T-helper 9 cell (primary cell): ENCODE measurements at regions not wholly inside any gene's neighbourhood (a gene's known extent, or its start where the extent isn't known, plus 50 kb on each side); places are given as distances from the start of the nearest gene placed in this dataset.
"Not testable (repeated sequence)": the region's sequence is repeated elsewhere in the genome, so short reads cannot be mapped to it uniquely, and the experiment has no call there.

Experiments used
- DNase-seq: peaks from one replicate; pipeline ENCODE4 v3.0.0-alpha.2; 2020

- no peak for DNase-seq
Measured at GRCh38 chr2:13240789-13241487, 524.2 kb downstream of the TRIB2 start.

DNA sequence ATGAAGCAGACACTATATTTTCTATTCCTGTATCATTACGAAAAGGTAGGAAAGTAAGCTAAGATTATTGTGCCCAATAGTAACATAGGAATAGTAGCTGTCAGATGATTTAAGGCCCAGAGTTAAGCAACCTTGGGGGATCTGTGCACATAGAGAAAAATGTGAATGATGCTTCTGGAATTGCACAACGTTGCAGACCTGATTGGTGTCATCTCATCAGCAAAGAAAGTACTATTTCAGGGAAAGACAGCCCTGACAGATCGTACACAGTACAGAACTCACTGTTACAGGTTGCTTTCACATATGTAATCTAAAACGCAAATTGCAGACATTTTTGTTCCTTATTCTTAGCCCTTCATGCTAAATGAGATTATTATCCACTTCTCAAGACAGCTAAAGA lies 535.9 kb downstream of the TRIB2 start:
- no peak for DNase-seq

DNA sequence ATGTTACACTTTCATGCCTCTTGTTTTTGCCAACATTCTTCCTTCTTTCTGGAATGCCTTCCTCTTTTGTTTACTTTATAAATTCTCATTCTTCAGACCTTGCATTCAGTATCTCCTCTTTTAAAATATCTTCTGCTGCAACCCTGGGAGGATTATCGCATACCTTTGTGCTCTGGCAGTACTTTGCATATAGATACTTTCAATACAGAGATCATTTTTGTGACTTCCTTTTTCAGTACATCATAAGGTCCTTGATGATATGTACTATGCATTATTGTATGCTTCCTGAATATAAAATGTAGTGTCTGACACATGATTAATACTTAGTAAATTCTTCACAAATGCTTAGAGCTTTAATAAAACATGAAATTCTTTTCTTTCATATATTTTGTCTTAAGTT lies 538.7 kb downstream of the TRIB2 start:
- no peak for DNase-seq

- DNase-seq, result no peak
Measured at GRCh38 chr2:13260402-13260801, 543.7 kb downstream of the TRIB2 start.

DNA sequence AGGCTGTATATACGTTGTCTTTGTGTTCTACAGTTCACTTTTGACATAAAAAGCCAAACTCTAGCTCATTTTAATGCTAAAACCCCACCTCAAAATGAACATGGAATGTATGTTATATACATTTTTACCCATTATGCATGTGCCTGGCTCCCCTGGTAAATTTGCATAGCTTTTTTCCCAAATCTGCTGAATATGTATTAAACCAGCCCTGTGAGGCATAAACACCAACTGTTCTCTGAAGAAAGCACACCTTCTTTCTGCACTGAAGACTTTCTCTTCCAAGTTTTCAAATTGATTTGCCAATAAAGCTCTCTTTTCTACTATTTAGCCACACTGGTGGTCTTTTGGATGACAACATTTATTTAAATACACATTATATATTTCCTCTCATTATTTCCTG lies 549.4 kb downstream of the TRIB2 start:
- no peak for DNase-seq

- no peak for DNase-seq
Measured at GRCh38 chr2:13284688-13285087, 568.0 kb downstream of the TRIB2 start.

DNA sequence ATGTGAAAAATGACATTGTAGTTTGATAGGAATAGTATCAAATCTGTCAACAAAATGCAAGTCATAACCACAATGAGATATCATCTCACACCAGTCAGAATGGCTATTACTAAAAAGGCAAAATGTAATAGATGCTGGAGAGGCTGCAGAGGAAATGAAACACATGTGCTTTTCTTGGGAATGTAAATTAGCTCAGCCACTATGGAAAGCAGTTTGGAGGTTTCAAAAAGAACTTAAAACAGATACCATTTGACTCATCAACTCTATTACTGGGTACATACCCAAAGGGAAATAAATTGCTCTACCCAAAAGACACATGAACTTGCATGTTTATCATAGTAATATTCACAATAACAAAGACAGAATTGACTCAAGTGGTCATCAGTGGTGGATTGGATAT lies 572.6 kb downstream of the TRIB2 start:
- DNase-seq, result no peak

GRCh38 chr2:13308478-13308805 lies 591.7 kb downstream of the TRIB2 start:
- DNase-seq, result not testable (repeated sequence)

DNA sequence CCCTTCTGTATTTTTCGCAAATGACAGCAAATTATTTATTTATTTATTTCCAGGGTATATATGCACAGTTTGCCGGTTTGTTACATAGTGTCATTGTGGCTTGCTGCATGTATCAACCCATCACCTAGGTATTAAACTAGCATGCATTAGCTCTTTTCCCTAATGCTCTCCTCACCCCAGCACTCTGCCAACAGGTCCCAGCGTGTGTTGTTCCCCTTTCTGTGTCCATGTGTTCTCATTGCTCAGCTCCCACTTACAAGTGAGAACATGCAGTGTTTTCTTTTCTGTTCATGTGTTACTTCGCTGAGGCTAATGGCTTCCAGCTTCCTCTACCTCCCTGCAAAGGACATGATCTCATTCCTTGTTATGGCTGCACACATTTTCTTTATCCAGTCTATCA lies 592.3 kb downstream of the TRIB2 start:
- no peak for DNase-seq

GRCh38 chr2:13332060-13332459 lies 615.3 kb downstream of the TRIB2 start:
- no peak for DNase-seq

GRCh38 chr2:13334071-13334470 lies 617.3 kb downstream of the TRIB2 start:
- DNase-seq, result not testable (repeated sequence)

DNA sequence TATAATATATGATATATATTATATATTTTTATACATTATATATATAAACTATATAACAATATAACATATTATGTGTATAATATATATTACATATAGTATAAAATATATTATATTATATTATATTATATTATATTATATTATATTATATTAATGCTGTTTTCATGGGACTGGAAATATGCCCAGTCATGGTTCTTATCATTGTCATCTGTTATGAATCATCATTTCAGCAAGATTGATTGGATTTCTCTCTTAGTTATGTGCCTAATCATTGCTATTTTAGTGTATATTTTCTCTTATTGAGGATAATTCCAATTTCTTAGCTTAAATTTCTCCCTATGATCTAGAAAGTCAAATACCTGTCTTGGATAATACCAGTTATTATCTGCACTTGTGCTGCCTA lies 617.8 kb downstream of the TRIB2 start:
- no peak for DNase-seq

DNA sequence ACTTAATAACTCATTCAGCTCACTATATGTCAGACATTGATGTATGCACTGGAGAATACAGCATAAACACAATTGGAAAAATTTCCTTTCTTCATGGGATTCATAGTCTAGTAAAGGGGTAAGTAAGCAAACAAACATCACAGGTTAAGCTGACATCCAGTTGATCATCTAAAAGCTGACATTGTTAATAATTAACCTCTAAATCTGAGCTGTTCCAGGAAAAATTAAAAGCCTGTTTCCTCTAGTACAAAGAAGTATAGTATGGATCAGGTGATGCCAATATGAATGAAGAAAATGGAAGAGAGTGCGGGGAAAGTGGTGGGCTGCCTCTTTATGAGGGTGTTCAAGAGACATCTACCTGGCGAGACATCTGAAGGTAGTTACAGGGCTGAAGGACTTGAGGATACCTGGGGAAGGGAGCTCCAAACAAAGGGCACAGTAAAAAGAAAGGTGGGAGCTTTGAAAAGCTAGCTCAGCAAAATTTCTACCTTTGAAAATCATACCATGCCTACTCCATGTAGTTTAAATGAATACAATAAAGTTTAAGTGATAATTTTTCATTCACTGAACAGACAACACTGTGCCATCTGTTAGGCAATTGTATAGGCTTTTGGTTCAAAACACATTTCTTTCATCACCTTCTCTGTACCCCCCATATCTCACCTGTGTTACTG lies 619.3 kb downstream of the TRIB2 start:
- no peak for DNase-seq

- DNase-seq, result no peak
Measured at GRCh38 chr2:13351068-13351467, 634.3 kb downstream of the TRIB2 start.

DNA sequence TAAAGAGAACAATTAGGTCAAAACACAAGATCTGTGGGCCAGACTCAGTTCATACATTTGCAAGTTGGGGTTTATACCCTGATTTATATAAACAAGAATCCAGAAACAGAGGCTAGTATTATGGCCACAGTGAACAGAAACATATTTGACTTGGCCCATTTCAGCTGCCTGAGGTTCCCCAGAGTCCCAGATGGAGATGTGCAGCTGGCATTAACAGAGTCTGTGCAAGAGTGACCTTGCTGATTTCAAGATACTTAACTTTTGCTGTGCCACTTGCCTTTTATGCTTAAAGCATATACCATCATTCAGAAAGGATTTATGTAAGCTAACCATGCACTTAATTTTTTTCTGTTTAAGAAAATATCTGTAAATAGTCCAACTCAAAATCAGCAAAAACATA lies 636.3 kb downstream of the TRIB2 start:
- no peak for DNase-seq

DNA sequence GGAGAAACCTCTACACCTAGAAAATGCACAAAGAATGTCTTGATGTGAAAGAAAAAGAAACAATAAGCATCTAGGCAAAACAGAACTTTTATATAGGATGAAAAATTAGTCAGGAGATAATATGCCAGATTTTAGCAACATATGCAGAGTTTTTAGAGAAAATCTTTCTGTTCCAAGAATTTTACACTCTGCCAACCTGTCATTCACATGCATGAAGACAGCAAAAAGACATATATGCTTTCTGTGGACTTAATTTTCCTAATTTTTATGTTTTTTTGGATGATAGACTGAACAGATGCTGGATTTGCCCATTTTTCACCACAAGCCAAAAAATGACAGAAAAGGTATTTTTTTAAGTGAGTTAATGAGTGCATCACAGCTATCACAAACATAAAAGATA lies 637.3 kb downstream of the TRIB2 start:
- no peak for DNase-seq

DNA sequence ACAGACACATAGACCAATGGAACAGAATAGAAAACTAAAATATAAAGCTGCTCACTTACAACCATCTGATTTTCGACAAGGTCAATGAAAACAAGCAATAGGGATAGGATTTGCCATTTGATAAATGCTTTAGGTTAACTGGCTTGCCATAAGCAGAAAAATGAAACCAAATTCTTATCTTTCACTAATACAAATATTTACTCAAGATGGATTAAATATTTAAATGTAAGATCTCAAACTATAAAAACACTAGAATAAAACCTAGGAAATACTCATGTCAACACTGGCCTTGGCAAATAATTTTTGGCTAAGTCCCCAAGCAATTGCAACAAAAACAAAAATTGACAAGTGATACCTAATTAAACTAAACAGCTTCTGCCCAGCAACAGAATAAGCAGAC lies 665.2 kb downstream of the TRIB2 start:
- not testable (repeated sequence) for DNase-seq

GRCh38 chr2:13389172-13389571 lies 672.4 kb downstream of the TRIB2 start:
- DNase-seq, result not testable (repeated sequence)

GRCh38 chr2:13390676-13391075 lies 673.9 kb downstream of the TRIB2 start:
- no peak for DNase-seq

DNA sequence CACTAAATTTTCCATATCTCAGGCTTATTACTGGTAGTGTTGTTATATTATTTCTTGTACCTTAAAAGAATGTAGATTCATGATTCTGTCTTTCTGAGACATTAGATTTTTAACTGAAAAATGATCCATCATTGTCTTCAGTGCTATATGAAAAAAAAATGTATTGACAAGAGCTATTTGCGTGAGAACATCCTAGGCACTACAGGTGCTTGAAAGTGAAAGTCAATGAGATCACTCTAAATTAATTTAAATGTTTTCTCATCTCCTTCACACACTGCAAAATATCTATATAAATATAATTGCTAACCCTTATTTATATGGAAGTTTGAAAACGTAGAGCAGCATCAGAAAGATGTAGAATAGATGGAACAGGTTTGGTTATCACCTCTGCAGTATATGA lies 684.6 kb downstream of the TRIB2 start:
- no peak for DNase-seq

DNA sequence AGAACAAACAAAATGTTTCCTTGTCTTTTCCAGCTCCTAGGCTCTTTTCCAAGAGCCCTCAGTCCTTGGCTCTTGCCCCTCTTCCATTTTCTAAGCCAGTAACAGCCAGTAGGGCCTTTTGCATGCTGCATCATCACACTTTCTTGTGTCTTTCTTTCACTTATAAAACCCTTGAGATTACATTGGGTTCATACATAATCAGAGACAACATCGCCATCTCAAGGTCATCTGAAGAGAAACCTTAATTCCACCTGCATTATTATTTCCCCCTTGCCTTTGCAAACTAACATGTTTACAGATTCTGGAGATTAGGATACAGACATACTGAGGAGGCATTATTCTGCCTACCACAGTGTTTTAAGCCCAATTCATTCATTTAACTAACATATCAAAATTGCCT lies 697.3 kb downstream of the TRIB2 start:
- no peak for DNase-seq

DNA sequence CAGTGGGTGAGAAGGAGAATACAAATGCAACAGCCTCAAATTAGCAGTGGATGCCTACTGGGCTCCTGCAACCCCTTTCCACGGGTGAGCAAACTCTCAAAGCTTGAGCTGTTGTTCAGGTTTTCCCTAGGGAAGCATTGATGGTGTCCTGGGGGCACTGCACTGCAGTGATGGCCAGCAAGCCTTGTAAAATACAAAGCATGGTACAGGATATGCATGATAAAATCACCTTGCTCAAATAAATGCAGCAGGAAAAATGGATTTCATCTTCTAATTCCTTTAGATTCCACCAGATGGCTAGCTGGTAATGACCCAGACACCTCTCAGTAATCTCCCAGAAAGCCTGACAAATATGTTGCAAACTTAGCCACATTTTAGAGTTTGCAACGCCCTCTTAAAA lies 698.2 kb downstream of the TRIB2 start:
- DNase-seq, result no peak

DNA sequence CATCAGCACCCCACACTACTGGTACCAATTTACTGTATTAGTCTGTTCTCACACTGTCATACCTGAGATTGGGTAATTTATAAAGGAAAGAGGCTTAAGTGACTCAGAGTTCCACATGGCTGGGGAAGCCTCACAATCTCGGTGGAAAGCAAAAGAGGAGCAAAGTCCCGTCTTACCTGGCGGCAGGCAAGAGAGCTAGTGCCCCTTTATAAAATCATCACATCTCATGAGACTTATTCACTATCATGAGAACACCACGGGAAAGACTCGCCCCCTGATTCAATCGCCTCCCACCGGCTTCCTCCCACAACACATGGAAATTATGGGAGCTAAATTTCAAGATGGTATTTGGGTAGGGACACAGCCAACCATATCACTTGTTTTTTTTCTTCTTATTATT lies 717.2 kb downstream of the TRIB2 start:
- no peak for DNase-seq

- not testable (repeated sequence) for DNase-seq
Measured at GRCh38 chr2:13443554-13444261, 727.0 kb downstream of the TRIB2 start.
